Stimulated activated CD8-positive, alpha-beta memory T cell treated with anti-CD3 and anti-CD28 coated beads, Interleukin-4, amount 100 ng/mL, for 1 hour (primary cell): ENCODE measurements at regions not wholly inside any gene's neighbourhood (a gene's known extent, or its start where the extent isn't known, plus 50 kb on each side); places are given as distances from the start of the nearest gene placed in this dataset.

Source experiments
- DNase-seq, 2 donors: peaks; one replicate each; pipeline ENCODE4 v3.0.0-alpha.2; 2020; ENCODE audit warnings: low read depth in 2 of 2, low spot score in 1 of 2

- DNase-seq: no peak
These were observed 234.5 kb upstream of the PRDM1 start for GRCh38 chr6:105851606-105852005.

DNA sequence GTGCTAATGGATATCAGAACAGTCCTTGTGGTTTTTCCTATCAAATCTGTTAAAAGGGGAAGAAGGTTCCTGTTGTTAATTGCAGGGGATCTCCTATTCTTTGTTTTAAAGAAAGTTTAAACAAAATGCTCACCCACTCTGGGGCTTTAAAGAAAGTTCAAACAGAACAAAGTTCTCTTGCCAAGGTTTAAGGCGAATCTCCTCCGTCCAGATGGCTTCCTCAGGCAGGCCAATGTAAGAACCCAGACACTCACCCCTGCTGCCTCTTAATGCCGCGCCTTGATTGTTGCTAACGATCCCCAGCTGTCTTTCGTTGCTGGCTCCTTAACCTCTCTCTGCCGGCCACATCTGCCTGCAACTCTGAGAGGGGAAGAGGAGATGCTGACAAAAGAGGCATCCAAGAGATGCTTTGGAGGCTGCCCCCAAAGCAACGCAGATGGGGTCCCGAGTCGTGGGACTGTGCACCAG is 235.0 kb upstream of the PRDM1 start:
- DNase-seq: no peak

DNA sequence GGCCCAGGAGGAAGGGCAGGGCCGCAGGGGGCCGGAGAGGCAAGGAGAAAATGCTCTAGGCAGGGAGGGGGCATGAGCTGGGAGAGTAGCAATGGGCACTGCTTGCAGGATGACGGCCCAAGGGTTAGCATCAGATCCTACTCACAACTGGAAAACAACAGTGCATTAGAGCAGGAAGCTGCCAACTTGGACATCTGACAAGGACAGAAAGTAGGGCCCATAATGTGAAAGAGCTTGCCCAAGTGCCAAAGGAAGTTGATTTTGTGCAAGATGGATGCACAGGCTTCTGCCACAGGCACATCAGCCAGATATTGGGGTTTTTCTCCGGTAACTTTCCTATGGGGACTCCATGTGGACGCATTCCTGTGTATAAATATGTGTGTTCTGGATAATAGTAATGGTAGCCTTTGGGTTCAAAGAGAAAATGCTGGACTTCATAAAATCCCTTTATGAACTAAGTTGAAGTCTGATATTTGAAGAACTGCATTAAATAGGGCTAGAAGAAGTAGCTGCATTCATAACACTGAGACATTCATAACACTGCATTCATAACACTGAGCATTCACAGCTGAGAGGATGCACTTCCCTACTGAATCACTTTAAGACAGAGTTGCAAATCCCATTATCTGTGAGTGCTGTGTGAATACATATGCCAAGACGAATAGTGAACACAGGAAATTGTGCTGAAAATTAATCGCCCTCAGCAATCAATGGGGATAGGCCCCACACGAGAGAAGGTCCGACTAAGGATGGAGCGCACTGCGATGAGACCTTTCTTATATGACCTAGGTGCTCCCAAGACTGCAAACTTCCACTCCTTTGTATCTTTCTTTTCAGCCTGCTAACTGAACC is 235.6 kb upstream of the PRDM1 start:
- DNase-seq: no peak

DNA sequence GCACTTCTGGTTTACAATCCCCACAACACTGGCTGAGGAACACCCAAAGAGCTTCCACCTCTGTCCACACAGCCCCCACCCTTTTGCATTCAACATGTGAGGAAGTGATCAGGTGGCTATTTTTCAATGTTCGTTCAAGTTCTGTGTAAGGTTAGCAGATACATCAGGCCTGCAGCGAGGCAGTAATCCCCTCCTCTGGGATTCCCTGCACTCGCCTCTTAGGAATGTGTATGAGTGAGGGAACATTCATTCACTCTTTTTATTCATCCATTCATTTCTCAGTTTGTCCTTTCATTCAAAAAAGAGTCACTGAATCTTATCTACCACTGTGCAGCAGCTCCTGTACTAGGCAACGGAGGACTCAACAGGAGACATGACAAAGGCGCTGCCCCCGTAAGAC is 236.4 kb upstream of the PRDM1 start:
- DNase-seq: no peak

DNA sequence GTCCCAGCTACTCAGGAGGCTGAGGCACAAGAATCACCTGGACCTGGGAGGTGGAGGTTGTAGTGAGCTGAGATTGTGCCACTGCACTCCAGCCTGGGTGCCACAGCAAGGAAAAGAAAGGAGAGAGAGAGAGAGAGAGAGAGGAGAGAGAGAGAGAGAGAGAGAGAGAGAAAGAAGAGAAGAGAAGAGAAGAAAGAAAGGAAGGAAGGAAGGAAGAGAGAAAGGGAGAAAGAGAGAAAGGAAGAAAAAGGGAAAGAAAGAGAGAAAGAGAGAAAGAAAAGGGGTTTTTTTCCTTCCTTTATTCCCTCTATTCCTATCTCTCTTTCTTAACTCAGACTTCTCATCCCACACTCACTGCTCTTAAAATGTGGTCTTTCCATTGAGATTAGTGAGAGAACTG is 238.7 kb upstream of the PRDM1 start:
- DNase-seq: no peak

GRCh38 chr6:105844275-105844883 is 241.8 kb upstream of the PRDM1 start:
- DNase-seq: no peak

GRCh38 chr6:105839266-105839665 is 246.9 kb upstream of the PRDM1 start:
- no peak for DNase-seq

DNA sequence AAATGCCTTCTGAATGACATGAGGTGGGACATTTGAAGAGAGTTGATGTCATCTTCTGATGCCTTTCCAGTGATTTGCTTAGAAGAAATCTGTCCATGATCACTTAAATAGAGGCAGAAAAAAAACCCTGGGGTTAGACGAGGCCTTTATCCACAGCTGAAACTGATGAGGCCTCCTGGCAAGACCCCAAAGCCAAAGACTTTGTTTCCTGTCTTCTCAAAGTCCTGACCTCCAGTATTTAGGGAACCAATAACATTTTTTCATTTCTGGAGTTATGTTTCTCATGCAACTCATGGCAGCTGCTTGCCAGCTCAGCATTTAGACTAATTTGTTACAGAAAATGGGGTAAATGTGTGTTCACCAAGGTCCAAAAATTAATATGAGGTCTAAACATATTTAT is 248.0 kb upstream of the PRDM1 start:
- DNase-seq: no peak

- DNase-seq: no peak
These were observed 249.2 kb upstream of the PRDM1 start for GRCh38 chr6:105836889-105837288.

- DNase-seq: no peak
These were observed 249.8 kb upstream of the PRDM1 start for GRCh38 chr6:105836379-105836778.

DNA sequence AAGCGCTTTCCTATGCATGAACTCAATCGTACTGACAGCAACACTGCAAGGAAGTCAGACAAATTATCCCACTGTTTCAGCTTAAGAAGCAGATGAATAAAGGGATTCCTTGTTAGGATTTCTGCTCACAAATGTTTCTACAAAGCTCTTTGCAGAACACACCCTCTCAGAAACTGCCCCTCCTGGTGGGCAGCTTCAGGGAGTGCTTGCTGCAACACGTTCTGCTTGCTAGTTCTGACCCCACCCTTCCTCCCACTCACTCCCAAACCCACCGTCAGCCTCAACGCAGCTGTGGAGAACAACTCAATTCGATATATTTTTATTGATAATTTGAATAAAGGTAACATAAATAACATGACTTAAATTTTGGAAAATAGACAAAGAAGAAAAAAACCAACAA is 250.8 kb upstream of the PRDM1 start:
- DNase-seq: no peak

DNA sequence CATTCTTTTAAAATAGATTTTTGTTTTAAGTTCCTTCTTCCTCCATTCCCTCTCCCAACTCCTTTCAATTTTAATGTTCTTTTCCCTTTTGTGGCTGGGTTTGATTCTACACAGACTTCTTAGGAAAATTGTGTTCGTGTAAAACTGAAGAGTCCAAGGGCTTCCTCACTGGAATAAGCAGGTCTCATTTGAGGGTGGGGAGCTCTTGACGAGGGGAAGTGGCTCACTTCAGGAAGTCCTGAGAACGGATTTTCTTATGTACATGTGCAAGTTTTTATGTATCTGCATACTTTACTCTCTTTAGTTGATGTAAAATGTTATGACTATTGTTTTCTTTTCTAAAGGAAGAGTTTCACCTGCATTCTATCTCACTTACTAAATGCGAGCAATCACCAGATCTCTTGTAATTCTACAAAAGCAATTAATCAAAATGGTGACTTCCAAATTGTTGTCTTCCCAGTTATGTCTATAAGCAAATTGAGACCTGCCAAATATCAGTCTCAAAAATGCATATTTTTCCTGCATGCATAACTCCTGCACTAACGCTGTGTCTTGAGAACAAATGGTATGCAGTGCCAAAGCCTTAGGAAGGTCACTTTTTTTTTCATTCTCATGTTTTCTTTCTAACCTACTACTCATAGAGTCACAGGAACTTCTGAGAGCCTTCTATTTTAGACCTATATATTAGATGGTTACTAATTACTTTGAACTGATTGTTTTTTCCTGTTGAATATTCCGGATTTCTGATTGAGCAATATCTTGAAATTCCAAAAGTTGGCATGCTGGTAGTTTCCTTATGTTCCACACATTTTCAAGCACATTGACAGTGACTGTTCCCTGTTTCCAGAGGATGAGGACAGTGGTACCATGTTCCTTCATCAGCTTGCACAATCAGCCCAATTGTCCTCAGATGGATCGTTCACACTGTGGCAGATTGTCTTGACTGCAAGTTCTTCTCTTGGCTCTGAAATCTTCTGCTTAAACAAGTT is 251.9 kb upstream of the PRDM1 start:
- no peak for DNase-seq

- DNase-seq: no peak
These were observed 253.8 kb upstream of the PRDM1 start for GRCh38 chr6:105832313-105832761.

DNA sequence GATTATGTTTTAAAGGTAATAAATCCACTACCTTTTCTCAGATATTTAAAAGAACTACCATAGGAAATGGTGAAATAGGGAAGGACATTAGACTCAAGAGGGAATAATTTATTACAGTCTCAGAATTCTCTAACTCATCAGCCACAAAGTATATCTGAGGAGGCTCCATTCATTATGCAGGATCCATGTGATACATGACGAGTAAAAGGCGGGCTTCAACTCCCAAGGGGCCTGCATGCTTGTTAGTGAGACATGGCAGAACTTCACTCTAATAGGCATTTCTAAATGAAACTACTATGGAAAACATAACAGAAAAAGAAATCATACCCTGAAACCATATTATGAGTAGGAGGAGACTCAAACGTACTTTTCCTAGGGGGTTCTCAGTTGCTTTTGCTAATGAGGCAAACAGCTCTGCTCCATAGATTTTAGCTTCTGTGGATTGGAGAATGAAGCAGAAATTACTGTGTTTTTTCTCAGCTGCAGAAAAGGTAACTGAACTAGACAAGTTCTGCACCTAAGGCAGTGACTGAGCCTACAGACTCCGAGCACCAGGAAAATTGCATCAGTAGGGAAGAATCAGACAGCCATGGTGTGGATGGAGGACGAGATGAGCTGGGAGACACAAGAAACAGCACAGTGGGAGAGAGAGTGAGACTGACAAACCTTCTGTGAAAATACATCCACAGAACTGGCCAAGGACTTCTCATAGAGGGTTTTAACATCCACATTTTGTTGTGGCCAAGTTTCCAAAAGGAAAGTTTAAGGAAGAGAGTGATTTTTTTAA is 254.6 kb upstream of the PRDM1 start:
- no peak for DNase-seq

- DNase-seq: no peak
These were observed 260.9 kb upstream of the PRDM1 start for GRCh38 chr6:105825210-105825609.

GRCh38 chr6:105824732-105825131 is 261.4 kb upstream of the PRDM1 start:
- no peak for DNase-seq

DNA sequence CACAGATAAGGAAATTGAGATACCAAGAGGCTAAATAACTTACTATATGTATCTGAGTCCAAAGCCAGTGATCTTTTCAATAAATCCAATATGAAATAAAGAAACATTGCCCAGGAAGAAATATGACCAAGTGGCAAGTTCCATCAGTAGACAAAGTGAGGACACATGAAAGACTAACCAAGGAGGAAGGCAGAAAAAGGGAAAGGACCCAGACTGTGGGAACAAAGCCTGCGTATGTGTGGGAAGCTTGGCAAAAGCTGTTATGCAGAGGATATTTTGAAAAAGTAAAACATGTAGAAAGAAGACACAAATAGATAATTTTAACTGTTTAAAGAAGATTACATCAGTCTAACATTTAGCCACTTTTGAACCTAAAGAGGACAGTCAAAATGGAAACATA is 264.4 kb upstream of the PRDM1 start:
- DNase-seq: no peak

GRCh38 chr6:105821027-105821426 is 265.1 kb upstream of the PRDM1 start:
- no peak for DNase-seq

DNA sequence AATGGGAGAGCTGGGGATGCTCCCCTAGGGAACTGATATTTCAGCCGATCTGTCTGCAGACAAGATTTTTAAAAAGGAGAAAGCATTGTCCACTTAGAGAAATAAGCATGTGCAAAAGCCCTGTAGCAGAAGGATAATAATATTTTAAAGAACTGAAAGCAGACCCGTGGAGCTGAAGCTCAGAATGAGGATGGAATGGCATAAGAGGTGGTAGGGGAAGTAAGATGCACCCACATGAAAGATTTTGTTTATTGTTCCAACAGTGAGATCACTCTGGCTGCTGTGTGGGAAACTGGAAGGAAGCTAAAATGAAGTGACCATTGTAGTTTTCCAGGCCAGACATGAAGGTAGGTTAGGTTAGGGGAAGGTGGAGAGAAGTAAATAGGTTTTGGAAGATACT is 266.4 kb upstream of the PRDM1 start:
- DNase-seq: no peak

GRCh38 chr6:105818505-105818904 is 267.6 kb upstream of the PRDM1 start:
- no peak for DNase-seq

DNA sequence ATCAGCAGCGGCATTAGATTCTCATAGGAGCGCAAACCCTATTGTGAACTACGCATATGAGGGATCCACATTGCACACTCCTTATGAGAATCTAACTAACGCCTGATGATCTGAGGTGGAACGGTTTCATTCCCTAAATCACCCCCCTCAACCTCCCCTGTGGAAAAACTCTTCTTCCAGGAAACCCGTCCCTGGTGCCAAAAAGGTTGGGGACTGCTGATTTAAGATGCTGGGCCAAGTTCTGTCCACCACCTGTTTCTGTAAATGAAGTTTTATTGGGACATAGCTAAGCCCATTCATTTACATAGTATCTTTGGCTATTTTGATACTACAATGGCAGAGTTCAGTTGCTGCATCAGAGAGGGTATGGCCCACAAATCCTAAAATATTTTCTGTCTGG is 268.2 kb upstream of the PRDM1 start:
- DNase-seq: no peak
